Activated CD4-positive, alpha-beta T cell treated with anti-CD3 and anti-CD28 coated beads for 36 hours (primary cell): ENCODE measurements at regions not wholly inside any gene's neighbourhood (a gene's known extent, or its start where the extent isn't known, plus 50 kb on each side); places are given as distances from the start of the nearest gene placed in this dataset.
"Not testable (repeated sequence)": the region's sequence is repeated elsewhere in the genome, so short reads cannot be mapped to it uniquely, and the experiment has no call there.

Experiments
- ATAC-seq: fragments of 200-7000 bp; cut with Tn5 transposase; one replicate; pipeline ENCODE4 v1.10.0; 2021; ENCODE audit warnings: mild to moderate bottlenecking, moderate library complexity
- CTCF ChIA-PET: fragments of 350-600 bp; sonication (Branson Sonifier 250); formaldehyde crosslinking; loops from one replicate; lab custom pipeline; 2021; ENCODE audit warnings: antibody characterized with exemption; lab: Charles Lee
- POLR2A ChIA-PET: fragments of 350-600 bp; sonication (Branson Sonifier 250); formaldehyde crosslinking; loops from one replicate; lab custom pipeline; 2021; ENCODE audit warnings: antibody characterized with exemption, inconsistent platforms; lab: Charles Lee
- DNase-seq: peaks from one replicate; pipeline ENCODE4 v3.0.0-alpha.2; 2020
- H3K27ac Mint-ChIP-seq: one replicate; pipeline ENCODE4 v1.8.0; 2021; ENCODE audit warnings: mixed read lengths
- H3K27me3 Mint-ChIP-seq: one replicate; pipeline ENCODE4 v1.8.0; 2021; ENCODE audit warnings: mixed read lengths
- H3K36me3 Mint-ChIP-seq: one replicate; pipeline ENCODE4 v1.8.0; 2021; ENCODE audit warnings: low read depth, mixed read lengths
- H3K4me1 Mint-ChIP-seq: one replicate; pipeline ENCODE4 v1.8.0; 2021; ENCODE audit warnings: mixed read lengths
- H3K4me3 Mint-ChIP-seq: one replicate; pipeline ENCODE4 v1.8.0; 2021; ENCODE audit warnings: mild to moderate bottlenecking, moderate library complexity, mixed read lengths
- H3K9me3 Mint-ChIP-seq: one replicate; pipeline ENCODE4 v1.8.0; 2021; ENCODE audit warnings: low read depth, mixed read lengths
- intact Hi-C, 2 experiments: fragments of 100-400 bp; cut with DNase I in 1 of 2; cut with micrococcal nuclease in 1 of 2; formaldehyde crosslinking; loops; one replicate each; pipeline versions ENCODE4 v1.14.2 to v1.15.1; 2022 to 2024; cut with DNase I, micrococcal nuclease

GRCh38 chr14:44763356-44763755 is 198.4 kb downstream of the KLHL28 start:
- intact Hi-C loops: no loop called here
- H3K4me3 Mint-ChIP-seq: no peak overlapping the region
- H3K27ac Mint-ChIP-seq: no peak overlapping the region
- H3K4me1 Mint-ChIP-seq: peaks cover 5% of the 10 kb centered on the region
- ChIA-PET CTCF (no interaction called here), POLR2A (no interaction called here)
- peaks cover 2% of the 10 kb centered on the region for H3K27me3 Mint-ChIP-seq
- ATAC-seq (no peak), DNase-seq (no peak)
- no peaks in the 10 kb centered on the region for H3K36me3 Mint-ChIP-seq
- H3K9me3 Mint-ChIP-seq: no peaks in the 10 kb centered on the region

DNA sequence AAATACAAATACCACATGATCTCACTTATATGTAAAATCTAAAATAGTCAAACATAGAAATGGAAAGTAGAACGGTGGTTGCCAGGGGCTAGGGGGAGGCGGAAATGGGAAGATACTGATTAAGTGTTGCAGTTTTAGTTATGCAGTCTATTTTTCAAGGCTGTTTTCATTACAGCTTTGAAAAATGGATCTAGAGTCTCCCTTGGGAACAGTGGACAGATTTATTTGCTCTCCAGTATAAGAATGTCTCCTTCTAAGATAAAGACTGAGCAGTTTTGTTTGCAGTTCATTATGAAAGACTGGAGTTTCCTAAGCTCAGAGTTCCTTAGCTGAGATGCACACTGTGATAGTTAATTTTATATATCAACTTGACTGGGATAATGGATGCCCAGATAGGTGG is 202.5 kb downstream of the KLHL28 start:
- POLR2A ChIA-PET: no interaction called here
- DNase-seq: no peak
- no peak for ATAC-seq
- Mint-ChIP-seq H3K4me1 (no peaks in the 10 kb centered on the region), H3K27ac (no peak overlapping the region), H3K27me3 (no peaks in the 10 kb centered on the region), H3K9me3 (no peaks in the 10 kb centered on the region), H3K4me3 (no peak overlapping the region), H3K36me3 (no peaks in the 10 kb centered on the region)
- intact Hi-C loops: no loop called here
- CTCF ChIA-PET: no interaction called here

GRCh38 chr14:44756554-44756953 is 205.2 kb downstream of the KLHL28 start:
- H3K36me3 Mint-ChIP-seq: no peaks in the 10 kb centered on the region
- no peaks in the 10 kb centered on the region for H3K4me1 Mint-ChIP-seq
- no peaks in the 10 kb centered on the region for H3K9me3 Mint-ChIP-seq
- ChIA-PET CTCF (no interaction called here), POLR2A (no interaction called here)
- no peak overlapping the region for H3K4me3 Mint-ChIP-seq
- DNase-seq (no peak), ATAC-seq (no peak)
- no peaks in the 10 kb centered on the region for H3K27me3 Mint-ChIP-seq
- H3K27ac Mint-ChIP-seq: no peak overlapping the region
- intact Hi-C loops: no loop called here

DNA sequence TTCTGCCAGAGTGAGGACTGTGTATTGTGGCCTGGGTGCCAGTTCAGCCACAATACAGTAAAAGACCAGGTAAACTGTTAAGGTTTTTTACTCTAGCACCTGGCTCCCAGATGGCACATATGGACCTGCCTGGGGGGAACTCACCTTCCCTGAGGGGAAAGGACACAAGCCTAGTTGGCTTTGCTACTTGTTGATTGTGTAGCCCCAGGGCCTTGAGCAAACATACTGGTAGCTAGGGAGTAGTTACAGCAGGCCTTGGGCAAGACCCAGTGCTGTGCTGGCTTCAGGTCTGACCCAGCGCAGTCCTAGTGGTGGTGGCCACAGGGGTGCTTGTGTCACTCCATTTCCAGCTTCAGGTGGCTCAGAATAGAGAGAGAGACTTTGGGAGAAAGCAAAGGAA is 216.4 kb downstream of the KLHL28 start:
- ChIA-PET POLR2A (no interaction called here), CTCF (no interaction called here)
- no peaks in the 10 kb centered on the region for H3K27me3 Mint-ChIP-seq
- H3K36me3 Mint-ChIP-seq: no peaks in the 10 kb centered on the region
- ATAC-seq: no peak
- H3K4me3 Mint-ChIP-seq: no peak overlapping the region
- no peak for DNase-seq
- H3K27ac Mint-ChIP-seq: no peak overlapping the region
- no peaks in the 10 kb centered on the region for H3K4me1 Mint-ChIP-seq
- intact Hi-C loops: no loop called here
- peaks cover 3% of the 10 kb centered on the region for H3K9me3 Mint-ChIP-seq

DNA sequence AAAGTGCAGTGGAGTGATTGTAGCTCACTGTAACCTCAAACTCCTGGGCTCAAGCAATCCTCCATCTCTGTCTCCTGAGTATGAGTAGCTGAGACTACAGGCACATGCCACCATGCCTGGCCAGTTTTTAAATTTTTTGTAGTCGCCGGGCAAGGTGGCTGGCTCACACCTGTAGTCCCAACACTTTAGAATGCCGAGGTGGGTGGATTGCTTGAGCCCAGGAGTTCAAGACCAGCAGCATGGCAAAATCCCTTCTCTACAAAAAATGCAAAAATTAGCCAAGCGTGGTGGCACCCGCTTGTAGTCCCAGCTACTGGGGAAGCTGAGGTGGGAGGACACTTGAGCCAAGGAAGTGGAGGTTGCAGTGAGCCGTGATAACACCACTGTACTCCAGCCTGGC is 219.5 kb downstream of the KLHL28 start:
- Mint-ChIP-seq H3K27me3 (peaks cover 3% of the 10 kb centered on the region), H3K9me3 (peaks cover under 1% of the 10 kb centered on the region), H3K4me3 (no peak overlapping the region), H3K4me1 (no peaks in the 10 kb centered on the region), H3K27ac (no peak overlapping the region), H3K36me3 (no peaks in the 10 kb centered on the region)
- DNase-seq: no peak
- POLR2A ChIA-PET: no interaction called here
- intact Hi-C loops: no loop called here
- ATAC-seq: no peak
- CTCF ChIA-PET: no interaction called here

DNA sequence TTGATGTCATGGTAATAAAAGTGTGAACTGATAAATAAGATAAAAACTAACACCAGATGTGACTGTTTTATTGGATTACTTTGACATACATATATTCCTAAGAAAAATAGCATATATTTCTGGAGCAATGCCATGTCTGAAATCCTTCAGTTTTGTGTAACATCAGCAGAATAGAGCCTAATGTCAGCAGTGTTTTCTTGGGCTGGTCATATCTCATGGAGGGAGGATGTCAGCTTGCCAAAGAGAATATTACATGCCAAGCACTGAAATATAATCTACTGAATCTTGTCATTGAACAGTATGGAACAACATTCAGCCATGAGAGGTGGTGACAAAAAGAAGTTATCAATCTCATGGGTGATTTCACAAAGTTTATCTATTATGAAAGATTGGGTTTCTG is 220.3 kb downstream of the KLHL28 start:
- ChIA-PET CTCF (no interaction called here), POLR2A (no interaction called here)
- ATAC-seq (no peak), DNase-seq (no peak)
- no peak overlapping the region for H3K27ac Mint-ChIP-seq
- H3K27me3 Mint-ChIP-seq: peaks cover 3% of the 10 kb centered on the region
- intact Hi-C loops: no loop called here
- no peak overlapping the region for H3K4me3 Mint-ChIP-seq
- H3K36me3 Mint-ChIP-seq: no peaks in the 10 kb centered on the region
- H3K4me1 Mint-ChIP-seq: no peaks in the 10 kb centered on the region
- H3K9me3 Mint-ChIP-seq: no peaks in the 10 kb centered on the region

DNA sequence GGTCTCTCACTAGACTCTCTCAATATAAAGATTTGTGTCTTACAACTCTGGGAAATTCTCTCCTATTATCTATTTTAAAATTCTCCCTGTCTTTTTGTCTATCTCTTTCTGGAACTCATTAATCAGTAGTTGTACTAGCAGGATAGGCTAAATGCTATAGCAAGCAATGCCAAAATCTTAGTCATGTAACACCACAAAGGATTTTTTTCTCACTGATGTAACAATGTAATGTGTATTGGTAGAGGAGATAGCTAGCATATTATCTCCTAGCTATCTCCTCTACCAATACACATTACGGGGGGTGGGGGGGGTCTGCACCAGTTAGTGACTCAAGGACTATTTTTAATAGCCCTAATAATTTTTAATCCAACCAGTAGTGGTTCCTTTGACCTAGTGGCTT is 225.4 kb downstream of the KLHL28 start:
- POLR2A ChIA-PET: no interaction called here
- ATAC-seq: no peak
- Mint-ChIP-seq H3K4me1 (no peaks in the 10 kb centered on the region), H3K4me3 (no peak overlapping the region), H3K36me3 (no peaks in the 10 kb centered on the region), H3K27ac (no peak overlapping the region), H3K9me3 (no peaks in the 10 kb centered on the region), H3K27me3 (peaks cover 3% of the 10 kb centered on the region)
- CTCF ChIA-PET: no interaction called here
- no peak for DNase-seq
- intact Hi-C loops: no loop called here

DNA sequence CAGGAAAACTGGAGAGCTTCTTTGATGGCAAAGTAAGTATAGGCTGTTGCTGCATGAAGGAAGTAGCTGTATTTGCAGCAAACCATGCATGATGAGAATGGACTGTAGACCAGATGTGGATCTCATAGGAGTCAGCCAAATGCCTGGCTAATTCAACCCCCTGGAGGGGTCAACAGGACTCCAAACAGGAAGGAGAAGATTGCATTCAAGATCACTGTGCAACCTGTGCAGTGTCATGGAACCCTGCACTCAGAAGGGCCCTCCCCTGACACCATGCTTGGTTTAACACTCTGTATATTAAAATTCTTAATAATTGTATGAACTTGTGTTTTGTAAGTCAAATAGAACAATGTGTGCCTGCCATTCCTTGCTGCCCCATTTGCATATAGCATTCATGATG is 225.1 kb upstream of the FSCB start:
- DNase-seq (no peak), ATAC-seq (no peak)
- H3K27ac Mint-ChIP-seq: no peak overlapping the region
- intact Hi-C loops: no loop called here
- no peak overlapping the region for H3K4me3 Mint-ChIP-seq
- POLR2A ChIA-PET: no interaction called here
- no peaks in the 10 kb centered on the region for H3K9me3 Mint-ChIP-seq
- H3K4me1 Mint-ChIP-seq: no peaks in the 10 kb centered on the region
- H3K27me3 Mint-ChIP-seq: no peaks in the 10 kb centered on the region
- H3K36me3 Mint-ChIP-seq: no peaks in the 10 kb centered on the region
- CTCF ChIA-PET: no interaction called here

GRCh38 chr14:44730860-44731259 is 223.8 kb upstream of the FSCB start:
- no peak overlapping the region for H3K4me3 Mint-ChIP-seq
- H3K27me3 Mint-ChIP-seq: no peaks in the 10 kb centered on the region
- ATAC-seq: no peak
- CTCF ChIA-PET: no interaction called here
- H3K27ac Mint-ChIP-seq: no peak overlapping the region
- no peaks in the 10 kb centered on the region for H3K36me3 Mint-ChIP-seq
- no peaks in the 10 kb centered on the region for H3K9me3 Mint-ChIP-seq
- no peak for DNase-seq
- intact Hi-C loops: no loop called here
- H3K4me1 Mint-ChIP-seq: no peaks in the 10 kb centered on the region
- POLR2A ChIA-PET: no interaction called here

- intact Hi-C loops, DNase-seq, H3K36me3 Mint-ChIP-seq, H3K4me1 Mint-ChIP-seq, ATAC-seq, POLR2A ChIA-PET, H3K27me3 Mint-ChIP-seq, H3K4me3 Mint-ChIP-seq, H3K27ac Mint-ChIP-seq, CTCF ChIA-PET: not testable (repeated sequence)
- peaks cover 14% of the 10 kb centered on the region for H3K9me3 Mint-ChIP-seq
These were observed 214.3 kb upstream of the FSCB start for GRCh38 chr14:44721395-44721794.

DNA sequence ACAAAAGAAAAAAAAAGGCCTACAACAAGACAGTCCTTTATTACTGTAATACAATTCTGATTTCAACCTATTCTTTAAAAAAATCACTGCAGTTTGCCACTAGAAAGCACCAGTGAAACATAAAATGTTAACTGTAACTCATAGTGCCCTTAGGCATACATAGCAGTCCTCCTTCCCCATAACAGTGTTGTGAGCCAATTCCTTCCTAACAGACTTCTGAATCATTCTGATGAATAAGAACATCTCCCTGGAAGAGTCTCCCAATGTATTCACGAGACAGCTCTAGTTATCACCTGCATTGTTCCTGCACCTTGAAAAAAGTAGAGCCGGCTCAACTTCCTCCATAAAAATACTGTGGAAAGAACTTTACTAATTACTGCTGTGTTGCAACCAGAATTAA is 213.6 kb upstream of the FSCB start:
- H3K9me3 Mint-ChIP-seq: peaks cover 14% of the 10 kb centered on the region
- no peaks in the 10 kb centered on the region for H3K36me3 Mint-ChIP-seq
- no peak for ATAC-seq
- H3K4me3 Mint-ChIP-seq: no peak overlapping the region
- DNase-seq: no peak
- CTCF ChIA-PET: no interaction called here
- no peaks in the 10 kb centered on the region for H3K4me1 Mint-ChIP-seq
- POLR2A ChIA-PET: no interaction called here
- H3K27ac Mint-ChIP-seq: no peak overlapping the region
- intact Hi-C loops: no loop called here
- H3K27me3 Mint-ChIP-seq: no peaks in the 10 kb centered on the region

- CTCF ChIA-PET: interaction anchor here (1.0 kb wide), 1 partner anchor 16 kb away, joined by 3 read pairs; no protein-coding TSS in a partner anchor
- POLR2A ChIA-PET: no interaction called here
- Mint-ChIP-seq H3K4me3 (no peak overlapping the region), H3K9me3 (no peaks in the 10 kb centered on the region), H3K27ac (no peak overlapping the region), H3K27me3 (no peaks in the 10 kb centered on the region), H3K36me3 (no peaks in the 10 kb centered on the region), H3K4me1 (no peaks in the 10 kb centered on the region)
- DNase-seq: no peak
- ATAC-seq: no peak
- intact Hi-C loops: no loop called here
These were observed 205.1 kb upstream of the FSCB start for GRCh38 chr14:44712024-44712815.
